HCT116 (cell line): ENCODE measurements at regions not wholly inside any gene's neighbourhood (a gene's known extent, or its start where the extent isn't known, plus 50 kb on each side); places are given as distances from the start of the nearest gene placed in this dataset.

Source experiments
- RAD21 ChIP-seq: IDR thresholded peaks from 2 replicates; pipeline ENCODE4 v1.6.1; 2012; ENCODE audit warnings: low read depth, mild to moderate bottlenecking
- ZNF274 ChIP-seq: fragments of 200-500 bp; sonication (Bioruptor generic); IDR thresholded peaks from 2 replicates; pipeline ENCODE4 v1.6.1; 2014; ENCODE audit warnings: mild to moderate bottlenecking, low read depth, low read length, inconsistent platforms
- TF ChIP-seq, protein P1 (sequence below): IDR thresholded peaks from 2 replicates; pipeline ENCODE4 v1.6.1; 2012
- TF ChIP-seq, protein P2 (sequence below), 3 experiments: fragments of 200-600 bp in 1 of 3; sonication (generic) in 1 of 3; IDR thresholded peaks in 2 of 3; conservative IDR thresholded peaks in 1 of 3; 2 replicates each; pipeline ENCODE4 v1.5.1; 2012 to 2017; ENCODE audit warnings: low read depth in 2 of 3, low read length in 2 of 3, antibody characterized with exemption in 1 of 3, borderline replicate concordance in 1 of 3, control low read depth in 1 of 3, mild to moderate bottlenecking in 1 of 3, mixed read lengths in 1 of 3, mixed run types in 1 of 3, moderate library complexity in 1 of 3; ENCODE audit not compliant: insufficient read depth in 1 of 3

DNA sequence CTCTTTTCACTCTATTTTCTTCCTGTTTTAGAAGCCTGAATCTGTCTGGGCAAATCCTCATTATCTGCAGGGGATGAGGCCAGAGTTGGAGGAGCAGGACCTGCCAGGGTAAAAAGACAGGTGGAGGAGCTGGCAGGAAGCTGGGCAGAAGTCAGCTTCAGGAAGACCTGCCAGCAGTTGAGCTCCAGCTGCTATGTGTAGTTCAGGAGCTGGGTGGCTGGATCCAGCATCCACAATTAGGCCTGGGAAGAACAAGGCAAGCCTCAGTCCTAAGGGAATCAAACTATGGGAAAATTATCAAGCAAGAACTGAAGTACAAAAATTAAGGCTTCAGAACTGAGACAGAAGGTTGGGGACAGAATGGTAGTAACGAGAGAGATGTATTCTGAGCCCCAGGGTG, 174.0 kb downstream of the MREG start:
- TF ChIP-seq, protein P1, sequence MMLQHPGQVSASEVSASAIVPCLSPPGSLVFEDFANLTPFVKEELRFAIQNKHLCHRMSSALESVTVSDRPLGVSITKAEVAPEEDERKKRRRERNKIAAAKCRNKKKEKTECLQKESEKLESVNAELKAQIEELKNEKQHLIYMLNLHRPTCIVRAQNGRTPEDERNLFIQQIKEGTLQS, result no peak
- TF ChIP-seq, protein P2, sequence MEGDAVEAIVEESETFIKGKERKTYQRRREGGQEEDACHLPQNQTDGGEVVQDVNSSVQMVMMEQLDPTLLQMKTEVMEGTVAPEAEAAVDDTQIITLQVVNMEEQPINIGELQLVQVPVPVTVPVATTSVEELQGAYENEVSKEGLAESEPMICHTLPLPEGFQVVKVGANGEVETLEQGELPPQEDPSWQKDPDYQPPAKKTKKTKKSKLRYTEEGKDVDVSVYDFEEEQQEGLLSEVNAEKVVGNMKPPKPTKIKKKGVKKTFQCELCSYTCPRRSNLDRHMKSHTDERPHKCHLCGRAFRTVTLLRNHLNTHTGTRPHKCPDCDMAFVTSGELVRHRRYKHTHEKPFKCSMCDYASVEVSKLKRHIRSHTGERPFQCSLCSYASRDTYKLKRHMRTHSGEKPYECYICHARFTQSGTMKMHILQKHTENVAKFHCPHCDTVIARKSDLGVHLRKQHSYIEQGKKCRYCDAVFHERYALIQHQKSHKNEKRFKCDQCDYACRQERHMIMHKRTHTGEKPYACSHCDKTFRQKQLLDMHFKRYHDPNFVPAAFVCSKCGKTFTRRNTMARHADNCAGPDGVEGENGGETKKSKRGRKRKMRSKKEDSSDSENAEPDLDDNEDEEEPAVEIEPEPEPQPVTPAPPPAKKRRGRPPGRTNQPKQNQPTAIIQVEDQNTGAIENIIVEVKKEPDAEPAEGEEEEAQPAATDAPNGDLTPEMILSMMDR (IDR thresholded peaks at IDR 0.05 in 2 of 3, conservative IDR thresholded peaks at IDR 0.05 in 1 of 3; ENCODE audit: borderline replicate concordance in 1 of 3, insufficient read depth in 1 of 3, low read depth in 2 of 3, low read length in 2 of 3), result no peak
- TF ChIP-seq RAD21 (no peak), ZNF274 (no peak)
